HG02678 (cell line): ENCODE measurements at regions not wholly inside any gene's neighbourhood (a gene's known extent, or its start where the extent isn't known, plus 50 kb on each side); places are given as distances from the start of the nearest gene placed in this dataset.

Source experiments
- ATAC-seq: cut with Tn5 transposase; IDR thresholded peaks from one replicate; pipeline ENCODE4 v1.9.1; 2021; ENCODE audit warnings: mild to moderate bottlenecking, moderate library complexity; ENCODE audit not compliant: unreplicated experiment

DNA sequence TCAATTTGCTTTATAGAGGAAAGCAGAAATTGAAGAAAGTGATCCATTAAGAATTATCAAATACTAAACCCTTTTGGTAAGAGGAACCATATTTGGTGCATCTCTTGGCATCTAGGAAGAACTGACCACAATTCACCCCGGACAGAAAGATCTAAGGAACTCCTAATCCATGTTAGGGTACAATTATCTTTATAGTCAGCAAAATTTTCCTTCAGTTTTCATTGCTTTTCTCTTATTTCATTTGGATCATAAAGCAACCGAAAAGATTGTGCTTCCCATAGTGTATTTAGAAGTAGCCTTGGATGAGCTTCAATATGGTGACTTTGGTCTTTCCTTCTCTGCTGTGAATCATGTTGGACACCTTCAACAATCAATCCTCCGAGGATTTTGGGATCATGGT lies 50.1 kb upstream of the IGFBP5 start:
- no peak for ATAC-seq
